ENCODE measurements at regions not wholly inside any gene's neighbourhood (a gene's known extent, or its start where the extent isn't known, plus 50 kb on each side); places are given as distances from the start of the nearest gene placed in this dataset.

- no peak for TF ChIP-seq CTCF (IDR thresholded peaks at IDR 0.05)
- no peak for TF ChIP-seq POLR2A (IDR thresholded peaks at IDR 0.05)
Observed at GRCh38 chr10:113495553-113495952, 57.3 kb upstream of the HABP2 start.

All from lower leg skin (tissue), 3 donors.